ENCODE measurements at regions not wholly inside any gene's neighbourhood (a gene's known extent, or its start where the extent isn't known, plus 50 kb on each side); places are given as distances from the start of the nearest gene placed in this dataset.

GRCh38 chr2:145835665-145836064 is 1315.7 kb upstream of the ZEB2 start:
- Histone ChIP-seq H3K9me3 (no peaks in the 10 kb centered on the region), H3K4me3 (no peak overlapping the region), H3K36me3 (no peaks in the 10 kb centered on the region), H3K27me3 (no peaks in the 10 kb centered on the region), H3K4me1 (no peaks in the 10 kb centered on the region), H3K27ac (no peak overlapping the region)
- no peak for DNase-seq (ENCODE audit: low spot score in 2 of 2)
- TF ChIP-seq POLR2A (IDR thresholded peaks at IDR 0.05) (no peak), CTCF (IDR thresholded peaks at IDR 0.05) (no peak), POLR2AphosphoS5 (IDR thresholded peaks at IDR 0.05) (no peak), EP300 (IDR thresholded peaks at IDR 0.05) (no peak)
- WGBS = 60% methylated on average over 1 of the region's 1 CpG

DNA sequence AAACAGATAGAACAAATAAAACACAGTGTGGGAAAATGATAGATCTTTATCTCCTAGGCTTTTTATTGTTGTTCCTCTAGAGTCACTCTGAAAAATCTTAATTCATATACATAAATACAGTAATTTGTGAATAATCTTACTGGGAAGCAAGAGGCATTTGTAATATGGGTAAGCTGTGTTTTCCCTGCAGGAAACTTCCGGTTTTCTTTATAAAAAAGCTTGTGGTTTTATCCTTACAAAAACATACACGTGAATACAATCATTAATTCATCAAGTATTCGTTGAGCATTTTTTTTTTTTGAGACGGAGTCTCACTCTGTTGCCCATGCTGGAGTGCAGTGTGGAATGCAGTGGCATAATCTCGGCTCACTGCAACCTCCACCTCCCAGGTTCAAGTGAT is 1312.8 kb upstream of the ZEB2 start:
- no peak for TF ChIP-seq POLR2AphosphoS5 (IDR thresholded peaks at IDR 0.05)
- TF ChIP-seq EP300 (IDR thresholded peaks at IDR 0.05) = no peak
- no peak for TF ChIP-seq POLR2A (IDR thresholded peaks at IDR 0.05)
- no peaks in the 10 kb centered on the region for H3K27me3 ChIP-seq
- no peak overlapping the region for H3K4me3 ChIP-seq
- no peaks in the 10 kb centered on the region for H3K9me3 ChIP-seq
- no peaks in the 10 kb centered on the region for H3K36me3 ChIP-seq
- 87% methylated on average over 5 of the region's 5 CpGs for WGBS
- no peak for DNase-seq (ENCODE audit: low spot score in 2 of 2)
- no peaks in the 10 kb centered on the region for H3K4me1 ChIP-seq
- no peak overlapping the region for H3K27ac ChIP-seq

DNA sequence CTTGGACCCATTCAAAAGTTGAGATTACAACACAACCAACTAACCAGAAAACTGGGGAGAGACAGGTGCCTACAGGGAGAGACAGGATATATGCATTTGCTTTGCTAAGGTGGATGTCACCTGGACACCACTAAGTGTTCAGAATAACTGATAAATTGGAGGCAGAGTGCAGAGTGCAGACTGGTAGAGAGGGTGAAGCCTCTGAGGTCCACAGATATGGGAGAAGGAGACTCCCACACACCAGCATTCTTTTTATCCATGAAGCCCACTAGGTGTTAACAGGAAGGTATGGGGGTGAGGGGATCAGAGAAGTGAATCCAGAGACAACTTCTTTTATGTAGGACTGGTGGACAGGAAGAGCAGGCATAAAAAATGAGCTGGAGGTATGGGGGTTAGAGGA is 1310.0 kb upstream of the ZEB2 start:
- Histone ChIP-seq H3K9me3 (no peaks in the 10 kb centered on the region), H3K36me3 (no peaks in the 10 kb centered on the region), H3K4me1 (no peaks in the 10 kb centered on the region), H3K4me3 (no peak overlapping the region), H3K27me3 (no peaks in the 10 kb centered on the region), H3K27ac (no peak overlapping the region)
- TF ChIP-seq CTCF (IDR thresholded peaks at IDR 0.05) (no peak), EP300 (IDR thresholded peaks at IDR 0.05) (no peak), POLR2A (IDR thresholded peaks at IDR 0.05) (no peak), POLR2AphosphoS5 (IDR thresholded peaks at IDR 0.05) (no peak)
- DNase-seq (ENCODE audit: low spot score in 2 of 2) = no peak

DNA sequence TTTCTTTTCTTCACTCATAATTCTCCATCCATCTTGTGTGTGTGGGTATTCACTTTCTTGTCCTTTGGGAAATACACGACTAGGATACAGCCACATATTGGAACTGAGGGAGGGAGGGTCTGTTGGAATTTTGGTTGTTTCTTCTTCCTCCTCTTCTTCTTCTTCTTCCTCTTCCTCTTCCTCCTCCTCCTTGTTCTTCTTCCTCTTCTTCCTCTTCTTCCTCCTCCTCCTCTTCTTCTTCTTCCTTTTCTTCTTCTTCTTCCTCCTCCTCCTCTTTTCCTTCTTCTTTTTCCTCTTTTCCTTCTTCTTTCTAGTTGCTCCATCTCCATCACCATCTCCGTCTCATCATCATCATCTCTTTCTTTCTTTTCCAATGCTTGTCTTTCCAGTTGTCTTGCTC is 1307.3 kb upstream of the ZEB2 start:
- no peaks in the 10 kb centered on the region for H3K27me3 ChIP-seq
- DNase-seq (ENCODE audit: low spot score in 2 of 2) = no peak
- TF ChIP-seq CTCF (IDR thresholded peaks at IDR 0.05) (no peak), POLR2A (IDR thresholded peaks at IDR 0.05) (no peak), POLR2AphosphoS5 (IDR thresholded peaks at IDR 0.05) (no peak), EP300 (IDR thresholded peaks at IDR 0.05) (no peak)
- H3K9me3 ChIP-seq = no peaks in the 10 kb centered on the region
- H3K4me3 ChIP-seq = no peak overlapping the region
- H3K27ac ChIP-seq = no peak overlapping the region
- H3K36me3 ChIP-seq = no peaks in the 10 kb centered on the region
- no peaks in the 10 kb centered on the region for H3K4me1 ChIP-seq
- WGBS = 88% methylated on average over 2 of the region's 2 CpGs

- Histone ChIP-seq H3K27me3 (no peaks in the 10 kb centered on the region), H3K4me1 (no peaks in the 10 kb centered on the region), H3K9me3 (no peaks in the 10 kb centered on the region), H3K36me3 (no peaks in the 10 kb centered on the region), H3K4me3 (no peak overlapping the region), H3K27ac (no peak overlapping the region)
- 83% methylated on average over 3 of the region's 3 CpGs for WGBS
- TF ChIP-seq POLR2A (IDR thresholded peaks at IDR 0.05) (no peak), CTCF (IDR thresholded peaks at IDR 0.05) (no peak), POLR2AphosphoS5 (IDR thresholded peaks at IDR 0.05) (no peak), EP300 (IDR thresholded peaks at IDR 0.05) (no peak)
- no peak for DNase-seq (ENCODE audit: low spot score in 2 of 2)
Observed at GRCh38 chr2:145824384-145824783, 1304.5 kb upstream of the ZEB2 start.

DNA sequence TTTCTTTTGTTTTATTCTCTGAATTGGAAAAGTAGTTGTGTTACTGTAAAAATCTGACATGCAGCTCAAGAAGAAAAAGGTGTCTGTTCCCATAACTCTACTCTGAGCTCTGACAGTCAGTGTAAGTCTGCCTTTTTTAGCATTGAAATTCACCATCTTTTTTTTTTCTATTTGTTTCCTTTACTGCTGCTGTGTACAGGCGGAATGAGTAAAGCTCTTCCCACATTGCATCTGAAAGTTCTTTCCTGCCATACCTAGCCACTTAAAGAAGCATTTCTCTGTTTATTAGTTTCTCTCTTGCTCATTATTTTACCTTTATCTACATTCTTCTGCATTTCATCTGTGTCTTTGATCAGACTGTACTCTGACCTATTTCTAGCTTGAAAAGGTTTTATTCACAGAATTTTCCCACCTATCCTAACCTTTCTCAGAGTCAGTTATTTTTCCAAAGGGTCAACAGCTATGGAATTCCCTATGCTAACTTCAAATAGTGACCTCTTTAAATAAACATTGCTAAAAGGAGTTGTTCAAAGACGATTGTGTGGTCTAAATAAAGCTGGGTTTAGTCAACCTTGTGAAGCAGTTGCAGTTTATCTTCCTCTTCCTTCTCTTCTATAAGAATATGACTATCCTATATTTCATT is 1303.1 kb upstream of the ZEB2 start:
- WGBS = 69% methylated on average over 2 of the region's 2 CpGs
- H3K9me3 ChIP-seq = no peaks in the 10 kb centered on the region
- no peak for DNase-seq (ENCODE audit: low spot score in 2 of 2)
- H3K36me3 ChIP-seq = no peaks in the 10 kb centered on the region
- no peak overlapping the region for H3K27ac ChIP-seq
- TF ChIP-seq POLR2AphosphoS5 (IDR thresholded peaks at IDR 0.05) (no peak), EP300 (IDR thresholded peaks at IDR 0.05) (no peak), CTCF (IDR thresholded peaks at IDR 0.05) (no peak), POLR2A (IDR thresholded peaks at IDR 0.05) (no peak)
- no peak overlapping the region for H3K4me3 ChIP-seq
- no peaks in the 10 kb centered on the region for H3K27me3 ChIP-seq
- no peaks in the 10 kb centered on the region for H3K4me1 ChIP-seq

Measured in suprapubic skin (tissue), 4 donors.